Body of pancreas (tissue), 4 donors: ENCODE measurements at regions not wholly inside any gene's neighbourhood (a gene's known extent, or its start where the extent isn't known, plus 50 kb on each side); places are given as distances from the start of the nearest gene placed in this dataset.

Experiments used
- ATAC-seq: fragments of 150-250 bp; one replicate; pipeline ENCODE4 v1.9.1; 2016
- DNase-seq, 4 donors: peaks; one replicate each; pipeline ENCODE4 v3.0.0-alpha.2; 2019
- H3K27ac ChIP-seq, 4 donors: fragments of 200-600 bp; sonication (generic); 1 replicate in 3 of 4; 2 replicates in 1 of 4; pipeline versions ENCODE4 v1.5.1 to v1.6.1; 2016 to 2019; ENCODE audit warnings: mild to moderate bottlenecking in 1 of 4, mixed read lengths in 1 of 4, moderate library complexity in 1 of 4
- H3K27me3 ChIP-seq, 2 donors: fragments of 200-600 bp; sonication (generic); one replicate each; pipeline ENCODE4 v1.6.0; 2016; ENCODE audit warnings: mild to moderate bottlenecking in 1 of 2
- H3K36me3 ChIP-seq, 2 donors: fragments of 200-600 bp; sonication (generic); replicated peaks in 1 of 2; 2 replicates each; pipeline ENCODE4 v1.5.1; 2016; ENCODE audit warnings: low read depth in 2 of 2; ENCODE audit not compliant: insufficient read depth in 1 of 2
- H3K4me1 ChIP-seq: fragments of 200-600 bp; sonication (generic); one replicate; pipeline ENCODE4 v1.6.0; 2016
- H3K4me3 ChIP-seq, 2 donors: fragments of 200-600 bp; sonication (generic); 1 replicate in 1 of 2; 2 replicates in 1 of 2; pipeline ENCODE4 v1.5.1; 2016 to 2019
- H3K9me3 ChIP-seq, 3 donors: fragments of 200-600 bp; sonication (generic); 1 replicate in 2 of 3; 2 replicates in 1 of 3; pipeline ENCODE4 v1.5.1; 2016
- CTCF ChIP-seq, 7 experiments: fragments of 450-650 bp in 4 of 7; fragments of 200-600 bp in 3 of 7; sonication (generic) in 3 of 7; IDR thresholded peaks; one replicate each; pipeline ENCODE4 v1.5.1; 2016 to 2019; ENCODE audit warnings: antibody characterized with exemption in 7 of 7
- POLR2A ChIP-seq, 3 donors: fragments of 450-650 bp; IDR thresholded peaks; one replicate each; pipeline ENCODE4 v1.6.1; 2016; ENCODE audit warnings: antibody characterized with exemption in 3 of 3, mild to moderate bottlenecking in 2 of 3
- WGBS, 2 donors: methylation state at CpG; one replicate each; pipeline ENCODE4 v1.1.5; 2017; 5-methylcytosine and 5-hydroxymethylcytosine counted together
- intact Hi-C: fragments of 100-400 bp; cut with DNase I; formaldehyde crosslinking; loops from one replicate; pipeline ENCODE4 v1.15.1; 2023

GRCh38 chr7:35546691-35547429 is 148.1 kb downstream of the HERPUD2 start:
- H3K36me3 ChIP-seq = no peaks in the 10 kb centered on the region
- DNase-seq = no peak
- H3K27ac ChIP-seq = no peak overlapping the region
- intact Hi-C loops = no loop called here
- TF ChIP-seq POLR2A (IDR thresholded peaks at IDR 0.05) (no peak), CTCF (IDR thresholded peaks at IDR 0.05) (no peak)
- H3K9me3 ChIP-seq = no peaks in the 10 kb centered on the region
- 59 to 67% methylated on average over 7 of the region's 7 CpGs for WGBS, 2 donors
- no peak for ATAC-seq
- no peaks in the 10 kb centered on the region for H3K27me3 ChIP-seq
- no peaks in the 10 kb centered on the region for H3K4me1 ChIP-seq
- no peak overlapping the region for H3K4me3 ChIP-seq

- no peaks in the 10 kb centered on the region for H3K27me3 ChIP-seq
- H3K4me3 ChIP-seq = no peak overlapping the region
- H3K4me1 ChIP-seq = no peaks in the 10 kb centered on the region
- intact Hi-C loops = no loop called here
- ATAC-seq (no peak), DNase-seq (no peak)
- H3K27ac ChIP-seq = no peak overlapping the region
- WGBS, 2 donors = 60 to 76% methylated on average over 5 of the region's 5 CpGs
- no peak for TF ChIP-seq CTCF (IDR thresholded peaks at IDR 0.05)
- TF ChIP-seq POLR2A (IDR thresholded peaks at IDR 0.05) = no peak
- H3K36me3 ChIP-seq = no peaks in the 10 kb centered on the region
- no peaks in the 10 kb centered on the region for H3K9me3 ChIP-seq
These were observed 149.1 kb downstream of the HERPUD2 start for GRCh38 chr7:35545831-35546230.

- DNase-seq (no peak), ATAC-seq (no peak)
- Histone ChIP-seq H3K36me3 (no peaks in the 10 kb centered on the region), H3K27ac (no peak overlapping the region), H3K9me3 (no peaks in the 10 kb centered on the region), H3K4me3 (no peak overlapping the region), H3K27me3 (no peaks in the 10 kb centered on the region), H3K4me1 (no peaks in the 10 kb centered on the region)
- TF ChIP-seq CTCF (IDR thresholded peaks at IDR 0.05) (no peak), POLR2A (IDR thresholded peaks at IDR 0.05) (no peak)
- intact Hi-C loops = no loop called here
- 73% methylated on average over 7 of the region's 7 CpGs for WGBS, 2 donors
These were observed 150.8 kb downstream of the HERPUD2 start for GRCh38 chr7:35544028-35544742.

GRCh38 chr7:35537067-35538023 is 157.6 kb downstream of the HERPUD2 start:
- intact Hi-C loops = no loop called here
- H3K4me1 ChIP-seq = peaks cover 4% of the 10 kb centered on the region

More at GRCh38 chr7:35537067-35538023, 157.6 kb downstream of the HERPUD2 start:
- DNase-seq = peak; percentile 78 to 85 (median 82)
- Histone ChIP-seq H3K36me3 (no peaks in the 10 kb centered on the region), H3K9me3 (no peaks in the 10 kb centered on the region), H3K4me3 (no peak overlapping the region), H3K27me3 (no peaks in the 10 kb centered on the region), H3K27ac (no peak overlapping the region)
- TF ChIP-seq CTCF (IDR thresholded peaks at IDR 0.05) (peak; percentile 84 to 96 (median 93)), POLR2A (IDR thresholded peaks at IDR 0.05) (no peak)
- ATAC-seq = peak; percentile 98
- WGBS, 2 donors = 3 to 47% methylated on average over 3 to 42 of the region's 43 CpGs
